ENCODE measurements at regions not wholly inside any gene's neighbourhood (a gene's known extent, or its start where the extent isn't known, plus 50 kb on each side); places are given as distances from the start of the nearest gene placed in this dataset.
"Not testable (repeated sequence)": the region's sequence is repeated elsewhere in the genome, so short reads cannot be mapped to it uniquely, and the experiment has no call there.

- Histone ChIP-seq H3K27ac (no peak overlapping the region), H3K9me3 (ENCODE audit: low read depth) (no peaks in the 10 kb centered on the region), H2AFZ (no peak overlapping the region), H3K27me3 (no peaks in the 10 kb centered on the region), H3K36me3 (replicated peaks; ENCODE audit: insufficient read depth, low read depth) (no peaks in the 10 kb centered on the region), H3K4me2 (no peak overlapping the region), H3K79me2 (no peaks in the 10 kb centered on the region), H4K20me1 (ENCODE audit: insufficient read depth, poor library complexity, severe bottlenecking) (no peaks in the 10 kb centered on the region), H3K9me2 (replicated peaks; ENCODE audit: insufficient read depth) (no peaks in the 10 kb centered on the region), H3K4me1 (ENCODE audit: insufficient read depth) (peaks cover 2% of the 10 kb centered on the region), H3K4me3 (no peak overlapping the region)
- TF ChIP-seq CTCF (IDR thresholded peaks at IDR 0.05; ENCODE audit: poor library complexity): no peak
- no peak for TF ChIP-seq EZH2 (IDR thresholded peaks at IDR 0.05; ENCODE audit: borderline replicate concordance)
- TF ChIP-seq EZH2phosphoT487 (IDR thresholded peaks at IDR 0.05; ENCODE audit: low read depth, severe bottlenecking, unreplicated experiment): no peak
- DNase-seq (ENCODE audit: low spot score): no peak
- WGBS (ENCODE audit: low lambda C conversion rate, missing lambda C conversion rate): 89% methylated on average over 4 of the region's 4 CpGs
Measured at GRCh38 chr10:65793738-65794425, 1132.0 kb upstream of the LRRTM3 start.

GRCh38 chr10:65794861-65795260, 1131.0 kb upstream of the LRRTM3 start:
- not testable (repeated sequence) for H3K27ac ChIP-seq

GRCh38 chr10:65796472-65796871, 1129.4 kb upstream of the LRRTM3 start:
- no peak overlapping the region for H3K4me2 ChIP-seq
- no peaks in the 10 kb centered on the region for H3K36me3 ChIP-seq (replicated peaks; ENCODE audit: insufficient read depth, low read depth)
- 53% methylated on average over 2 of the region's 2 CpGs for WGBS (ENCODE audit: low lambda C conversion rate, missing lambda C conversion rate)
- no peaks in the 10 kb centered on the region for H3K9me2 ChIP-seq (replicated peaks; ENCODE audit: insufficient read depth)
- no peak overlapping the region for H3K4me3 ChIP-seq
- H2AFZ ChIP-seq: no peak overlapping the region
- H3K27ac ChIP-seq: no peak overlapping the region
- H4K20me1 ChIP-seq (ENCODE audit: insufficient read depth, poor library complexity, severe bottlenecking): no peaks in the 10 kb centered on the region
- no peaks in the 10 kb centered on the region for H3K79me2 ChIP-seq
- no peaks in the 10 kb centered on the region for H3K27me3 ChIP-seq
- TF ChIP-seq EZH2phosphoT487 (IDR thresholded peaks at IDR 0.05; ENCODE audit: low read depth, severe bottlenecking, unreplicated experiment): no peak
- TF ChIP-seq CTCF (IDR thresholded peaks at IDR 0.05; ENCODE audit: poor library complexity): no peak
- TF ChIP-seq EZH2 (IDR thresholded peaks at IDR 0.05; ENCODE audit: borderline replicate concordance): no peak
- peaks cover 2% of the 10 kb centered on the region for H3K4me1 ChIP-seq (ENCODE audit: insufficient read depth)
- no peaks in the 10 kb centered on the region for H3K9me3 ChIP-seq (ENCODE audit: low read depth)
- DNase-seq (ENCODE audit: low spot score): no peak

More at GRCh38 chr10:65794861-65795260, 1131.0 kb upstream of the LRRTM3 start:
- H3K4me2 ChIP-seq; H3K9me3 ChIP-seq (ENCODE audit: low read depth); H3K4me1 ChIP-seq (ENCODE audit: insufficient read depth); H3K4me3 ChIP-seq; H3K9me2 ChIP-seq (replicated peaks; ENCODE audit: insufficient read depth); H2AFZ ChIP-seq; DNase-seq (ENCODE audit: low spot score); H3K36me3 ChIP-seq (replicated peaks; ENCODE audit: insufficient read depth, low read depth); H3K27me3 ChIP-seq; H4K20me1 ChIP-seq (ENCODE audit: insufficient read depth, poor library complexity, severe bottlenecking); H3K79me2 ChIP-seq: not testable (repeated sequence)
- 98% methylated on average over 19 of the region's 19 CpGs for WGBS (ENCODE audit: low lambda C conversion rate, missing lambda C conversion rate)

- Histone ChIP-seq H3K9me3 (ENCODE audit: low read depth) (no peaks in the 10 kb centered on the region), H3K4me3 (no peak overlapping the region), H3K27me3 (no peaks in the 10 kb centered on the region), H3K27ac (no peak overlapping the region), H2AFZ (no peak overlapping the region), H3K4me2 (no peak overlapping the region), H4K20me1 (ENCODE audit: insufficient read depth, poor library complexity, severe bottlenecking) (no peaks in the 10 kb centered on the region), H3K4me1 (ENCODE audit: insufficient read depth) (peaks cover 2% of the 10 kb centered on the region), H3K79me2 (no peaks in the 10 kb centered on the region), H3K9me2 (replicated peaks; ENCODE audit: insufficient read depth) (no peaks in the 10 kb centered on the region), H3K36me3 (replicated peaks; ENCODE audit: insufficient read depth, low read depth) (no peaks in the 10 kb centered on the region)
- WGBS (ENCODE audit: low lambda C conversion rate, missing lambda C conversion rate): 80% methylated on average over 3 of the region's 3 CpGs
- TF ChIP-seq EZH2phosphoT487 (IDR thresholded peaks at IDR 0.05; ENCODE audit: low read depth, severe bottlenecking, unreplicated experiment) (no peak), CTCF (IDR thresholded peaks at IDR 0.05; ENCODE audit: poor library complexity) (no peak), EZH2 (IDR thresholded peaks at IDR 0.05; ENCODE audit: borderline replicate concordance) (no peak)
- no peak for DNase-seq (ENCODE audit: low spot score)
Measured at GRCh38 chr10:65798133-65798532, 1127.7 kb upstream of the LRRTM3 start.

All from hepatocyte (in vitro differentiated cells).